OCI-LY3 (cell line): ENCODE measurements at regions not wholly inside any gene's neighbourhood (a gene's known extent, or its start where the extent isn't known, plus 50 kb on each side); places are given as distances from the start of the nearest gene placed in this dataset.

Experiments
- EZH2phosphoT487 ChIP-seq: fragments of 200-600 bp; shearing (Covaris generic); IDR thresholded peaks from 2 replicates; pipeline ENCODE4 v1.6.1; 2018; ENCODE audit warnings: antibody characterized with exemption, mixed run types, low read depth
- TF ChIP-seq, protein P1 (sequence below): fragments of 200-600, 300-600 bp; sonication (generic); IDR thresholded peaks from 2 replicates; pipeline ENCODE4 v1.5.1; 2014; ENCODE audit warnings: antibody characterized with exemption, low read length, low read depth

DNA sequence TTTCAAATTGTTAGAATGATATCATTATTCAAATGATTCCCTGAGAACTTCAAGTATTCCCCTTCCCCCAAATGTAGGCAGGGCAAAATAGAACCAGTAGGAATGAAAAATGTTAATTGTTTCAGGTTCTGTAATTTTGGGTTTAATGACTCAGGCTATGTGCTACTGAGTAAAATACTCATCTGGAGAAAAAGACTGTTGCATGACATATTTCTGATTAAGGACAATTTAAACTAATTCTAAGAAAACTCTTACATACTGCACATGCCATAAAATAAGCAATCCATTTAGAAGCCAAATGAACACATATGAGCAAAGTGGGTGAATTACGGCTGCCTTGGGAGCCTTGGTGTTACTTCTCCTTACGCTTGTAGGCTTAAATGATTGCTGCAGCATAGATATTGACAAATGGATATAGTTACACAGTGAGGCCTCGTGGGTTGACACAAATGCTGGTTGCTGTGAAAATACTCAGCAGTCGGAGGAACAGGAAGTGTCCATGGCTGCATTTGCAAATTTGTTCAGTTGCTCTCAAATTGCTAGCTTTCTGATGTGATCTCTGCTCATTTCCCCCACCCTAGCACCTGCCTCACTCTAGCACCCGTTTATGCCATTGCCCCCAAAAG is 174.9 kb upstream of the DMAC1 start:
- TF ChIP-seq EZH2phosphoT487 = no peak
- TF ChIP-seq, protein P1, sequence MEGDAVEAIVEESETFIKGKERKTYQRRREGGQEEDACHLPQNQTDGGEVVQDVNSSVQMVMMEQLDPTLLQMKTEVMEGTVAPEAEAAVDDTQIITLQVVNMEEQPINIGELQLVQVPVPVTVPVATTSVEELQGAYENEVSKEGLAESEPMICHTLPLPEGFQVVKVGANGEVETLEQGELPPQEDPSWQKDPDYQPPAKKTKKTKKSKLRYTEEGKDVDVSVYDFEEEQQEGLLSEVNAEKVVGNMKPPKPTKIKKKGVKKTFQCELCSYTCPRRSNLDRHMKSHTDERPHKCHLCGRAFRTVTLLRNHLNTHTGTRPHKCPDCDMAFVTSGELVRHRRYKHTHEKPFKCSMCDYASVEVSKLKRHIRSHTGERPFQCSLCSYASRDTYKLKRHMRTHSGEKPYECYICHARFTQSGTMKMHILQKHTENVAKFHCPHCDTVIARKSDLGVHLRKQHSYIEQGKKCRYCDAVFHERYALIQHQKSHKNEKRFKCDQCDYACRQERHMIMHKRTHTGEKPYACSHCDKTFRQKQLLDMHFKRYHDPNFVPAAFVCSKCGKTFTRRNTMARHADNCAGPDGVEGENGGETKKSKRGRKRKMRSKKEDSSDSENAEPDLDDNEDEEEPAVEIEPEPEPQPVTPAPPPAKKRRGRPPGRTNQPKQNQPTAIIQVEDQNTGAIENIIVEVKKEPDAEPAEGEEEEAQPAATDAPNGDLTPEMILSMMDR = no peak
